NCI-H1436 treated with DMSO at 0.1 percent for 48 hours (cell line): ENCODE measurements at regions not wholly inside any gene's neighbourhood (a gene's known extent, or its start where the extent isn't known, plus 50 kb on each side); places are given as distances from the start of the nearest gene placed in this dataset.
"Not testable (repeated sequence)": the region's sequence is repeated elsewhere in the genome, so short reads cannot be mapped to it uniquely, and the experiment has no call there.

Source experiments
- DNase-seq: peaks from one replicate; lab custom pipeline; 2025; lab: John Stamatoyannopoulos, UW

DNA sequence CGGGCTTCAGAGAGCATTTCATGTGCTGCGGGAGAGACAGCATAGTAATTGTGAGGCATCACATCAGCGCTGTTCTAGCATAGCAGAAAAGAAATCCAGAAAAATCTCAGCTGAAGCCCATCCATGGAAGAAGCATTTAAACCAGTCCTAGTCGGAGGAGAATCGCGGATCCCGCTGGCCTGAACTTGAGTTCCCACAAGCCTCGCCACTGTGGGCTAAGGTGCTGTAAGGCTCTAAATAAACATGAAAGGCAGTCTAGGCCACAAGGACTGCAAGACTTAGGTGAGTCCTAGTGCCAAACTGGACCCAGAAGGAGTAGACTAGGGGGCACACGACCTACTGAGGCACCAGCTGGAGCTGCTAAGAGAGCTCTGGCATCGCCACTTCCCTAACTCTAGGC lies 1225.3 kb upstream of the CHAC2 start:
- DNase-seq = no peak

DNA sequence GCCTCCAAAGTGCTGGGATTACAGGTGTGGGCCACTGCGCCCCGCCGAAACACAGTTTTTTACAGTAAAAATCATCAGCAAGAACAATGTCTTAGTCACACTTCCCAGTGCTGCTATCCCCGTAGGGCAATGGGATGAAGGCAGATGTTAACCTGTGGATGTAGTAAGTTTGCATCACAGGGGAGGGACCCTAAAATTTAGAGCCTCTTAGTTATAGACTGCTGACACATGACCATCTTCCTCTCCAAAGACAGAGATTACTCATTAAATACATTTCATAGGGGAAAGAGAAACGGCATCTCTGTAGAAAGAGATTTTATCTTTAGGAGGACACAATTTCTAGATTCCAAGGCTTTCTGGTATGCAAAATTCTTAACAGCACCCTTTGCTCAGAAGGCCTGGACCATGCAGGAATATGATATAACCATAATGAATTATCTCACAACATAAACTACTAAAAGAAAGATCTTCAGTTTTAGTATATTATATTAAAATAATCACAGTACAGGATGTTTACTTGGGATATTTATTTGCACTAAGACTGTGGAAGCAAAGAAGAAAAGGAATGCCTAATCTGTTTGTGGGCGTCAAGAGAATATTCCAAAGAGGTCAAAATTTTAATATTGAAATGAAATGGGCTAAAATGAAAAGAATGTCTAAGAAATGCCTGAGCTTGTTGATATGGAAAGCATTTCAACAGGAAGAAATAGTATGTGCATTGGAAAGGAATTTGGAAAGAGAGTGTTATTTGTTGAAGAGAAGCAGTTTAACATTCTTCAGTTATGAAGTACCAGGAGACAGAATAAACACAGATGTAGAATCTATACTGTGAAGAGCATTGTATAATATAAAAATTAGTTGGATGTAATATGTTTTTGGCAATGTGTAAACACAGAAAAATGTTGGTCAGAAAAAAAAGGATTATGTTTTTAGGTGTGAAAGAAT lies 1228.3 kb upstream of the CHAC2 start:
- DNase-seq = no peak

DNA sequence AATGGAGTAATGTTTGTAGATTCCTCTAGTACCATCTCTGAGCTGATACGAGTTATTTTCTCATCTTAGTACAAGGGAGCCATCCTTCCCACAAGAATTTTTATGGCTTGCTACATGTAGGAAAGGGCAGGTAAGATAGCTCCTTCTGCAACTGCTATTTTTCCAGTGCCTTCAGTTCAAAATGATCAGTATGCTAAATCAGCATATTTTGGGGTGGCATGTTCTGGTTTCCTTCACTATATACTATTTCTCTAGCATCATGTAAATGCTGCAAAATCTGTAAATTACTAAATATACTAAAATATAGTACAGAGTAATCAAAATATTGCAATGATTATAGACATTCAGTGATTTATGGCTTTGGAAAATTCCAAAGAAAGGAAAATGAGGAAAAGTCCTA lies 1230.0 kb upstream of the CHAC2 start:
- DNase-seq = no peak

DNA sequence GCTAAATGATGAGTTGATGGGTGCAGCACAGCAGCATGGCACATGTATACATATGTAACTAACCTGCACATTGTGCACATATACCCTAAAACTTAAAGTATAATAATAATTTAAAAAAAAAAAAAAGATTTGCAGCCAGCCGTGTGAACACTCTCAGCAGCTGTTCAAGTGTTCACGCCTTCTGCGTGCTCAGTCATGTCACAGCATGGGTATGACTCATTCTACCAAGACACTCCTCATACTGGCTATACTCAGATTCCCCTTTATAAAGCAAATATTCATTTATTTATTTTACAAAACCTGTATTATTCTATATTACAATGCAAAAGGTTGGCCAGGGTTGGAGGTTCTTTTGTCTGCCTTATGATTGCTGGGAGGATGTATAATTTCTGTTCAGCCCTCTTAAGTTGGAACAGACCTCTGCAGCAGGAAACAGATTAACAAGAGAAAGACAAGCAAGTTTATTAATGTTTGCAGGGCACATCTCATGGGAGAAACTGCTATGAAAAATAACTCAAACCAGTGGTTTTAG lies 1230.6 kb upstream of the CHAC2 start:
- DNase-seq = no peak

DNA sequence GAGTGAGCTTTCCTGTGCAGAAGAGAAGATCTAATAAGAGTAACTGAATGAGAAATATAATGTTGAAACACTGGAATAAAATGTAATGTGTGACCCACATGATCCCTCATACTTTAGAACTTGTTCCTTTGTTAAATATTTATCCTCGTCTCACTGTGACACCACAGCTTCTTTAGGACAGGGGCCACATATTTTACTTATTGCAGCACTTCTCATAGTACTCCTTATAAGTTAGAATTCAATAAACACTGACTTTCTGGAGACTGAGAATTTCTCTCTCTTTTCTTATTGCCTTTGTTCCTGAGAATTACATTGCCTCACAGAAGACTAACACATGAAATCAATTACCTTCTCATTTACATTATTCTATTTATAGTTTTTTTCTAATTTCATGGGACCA lies 1234.6 kb upstream of the CHAC2 start:
- DNase-seq = no peak

DNA sequence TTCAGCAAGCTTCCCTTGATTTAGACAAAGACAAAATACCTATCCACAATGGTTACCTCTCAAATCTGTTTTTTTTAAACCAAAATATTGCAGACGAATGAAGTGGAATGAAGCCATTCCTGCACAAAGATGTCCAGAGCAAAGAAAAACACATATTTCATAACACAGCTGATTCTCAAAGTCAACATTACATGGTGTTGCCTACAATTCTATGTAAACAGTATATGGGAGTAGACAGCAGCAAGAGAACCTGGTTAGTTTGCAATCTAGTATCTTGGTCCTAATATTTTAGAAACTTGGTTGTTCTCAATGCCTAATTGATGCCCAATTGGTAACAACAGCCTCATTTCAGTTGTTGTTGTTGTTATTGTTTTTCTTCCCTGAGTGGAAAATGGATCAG lies 1240.9 kb upstream of the CHAC2 start:
- no peak for DNase-seq

DNA sequence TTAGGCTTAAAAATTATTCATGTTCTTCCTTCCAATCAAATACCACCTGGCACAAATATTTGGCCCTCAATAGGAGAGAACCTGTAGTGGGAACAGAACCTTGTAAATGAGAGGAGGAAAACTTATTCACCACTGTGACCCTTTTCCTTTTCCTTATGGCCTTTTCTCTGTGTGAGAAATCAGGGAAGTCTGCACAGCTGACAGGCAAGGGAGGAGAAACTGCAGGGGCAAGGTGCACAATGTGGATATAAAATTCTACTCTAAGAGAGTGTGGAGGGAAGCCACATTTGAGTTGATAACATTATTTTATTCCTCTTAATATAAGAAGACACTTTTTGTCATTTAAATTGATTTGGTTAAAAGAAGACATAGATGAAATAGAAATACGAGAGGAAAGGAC lies 1247.0 kb upstream of the CHAC2 start:
- no peak for DNase-seq

DNA sequence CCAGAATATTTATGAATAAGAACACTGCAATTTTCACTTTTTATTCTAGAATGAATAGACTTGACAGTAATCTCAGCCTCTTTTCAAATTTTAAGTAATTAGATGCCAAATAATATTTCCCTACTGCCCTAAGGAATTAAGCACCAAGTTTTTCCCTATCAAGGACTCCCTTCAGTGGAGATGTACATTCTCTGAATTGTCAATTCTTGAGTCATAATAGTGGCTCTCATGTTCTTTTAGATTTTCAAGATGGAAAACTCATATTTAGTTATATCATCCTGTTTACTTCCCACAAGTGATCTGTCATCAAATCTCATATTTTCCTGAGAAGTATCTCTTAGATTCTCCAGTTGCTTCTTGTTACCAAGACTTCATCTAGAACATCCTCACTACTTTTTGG lies 1248.9 kb upstream of the CHAC2 start:
- DNase-seq = no peak

DNA sequence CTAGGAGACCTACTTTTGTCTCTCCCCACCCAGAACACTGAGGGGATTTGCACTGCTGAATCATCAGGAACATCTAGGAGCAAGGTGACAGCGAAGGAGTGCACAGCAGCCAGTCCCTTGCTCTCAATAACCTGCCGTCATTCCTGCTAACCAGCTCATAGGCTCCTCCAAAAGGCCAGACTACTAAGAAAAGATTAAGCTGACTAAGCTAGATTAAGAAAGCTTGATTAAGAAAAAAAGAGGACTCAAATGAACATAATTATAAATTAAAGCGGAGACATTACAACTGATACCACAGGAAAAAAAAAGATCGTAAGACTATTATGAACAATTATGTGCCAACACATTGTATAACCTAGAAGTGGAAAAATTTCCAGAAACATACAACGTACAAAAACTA lies 1254.8 kb upstream of the CHAC2 start:
- no peak for DNase-seq

DNA sequence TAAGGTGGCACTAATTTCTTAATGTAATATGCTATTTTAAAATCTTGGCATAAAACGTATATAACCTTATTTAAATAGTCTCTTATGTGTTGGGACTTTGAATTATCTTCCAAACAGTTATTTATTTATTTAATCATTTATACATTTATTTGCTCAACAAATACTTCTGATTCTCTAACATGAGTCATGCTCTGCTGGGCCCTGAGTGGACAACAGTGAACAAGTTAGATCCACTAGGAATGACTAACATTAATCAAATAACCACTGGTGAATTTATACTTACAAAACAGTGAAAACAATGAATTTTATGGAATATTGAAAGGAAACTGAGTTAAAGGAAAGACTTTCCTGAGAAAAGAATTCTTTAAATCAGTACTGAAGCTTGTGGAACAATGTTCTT lies 1257.2 kb upstream of the CHAC2 start:
- no peak for DNase-seq

DNA sequence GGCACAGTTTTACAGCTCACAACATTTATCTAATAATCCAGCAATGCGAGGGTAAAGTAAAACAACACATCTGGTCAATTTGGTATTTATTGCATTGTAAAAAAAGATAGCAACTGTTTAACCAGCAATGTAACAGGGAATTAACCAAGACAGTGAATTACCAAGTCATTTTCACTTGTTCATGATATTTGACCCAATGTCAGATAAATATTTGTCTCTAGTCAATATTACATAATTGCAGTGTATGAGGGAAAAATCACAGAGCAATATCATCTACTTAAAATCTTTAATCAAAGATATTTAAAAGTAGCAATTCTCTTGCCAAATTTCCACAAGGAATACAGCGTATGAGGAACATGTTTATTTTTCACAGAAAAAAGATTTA lies 1265.1 kb upstream of the CHAC2 start:
- DNase-seq = no peak

DNA sequence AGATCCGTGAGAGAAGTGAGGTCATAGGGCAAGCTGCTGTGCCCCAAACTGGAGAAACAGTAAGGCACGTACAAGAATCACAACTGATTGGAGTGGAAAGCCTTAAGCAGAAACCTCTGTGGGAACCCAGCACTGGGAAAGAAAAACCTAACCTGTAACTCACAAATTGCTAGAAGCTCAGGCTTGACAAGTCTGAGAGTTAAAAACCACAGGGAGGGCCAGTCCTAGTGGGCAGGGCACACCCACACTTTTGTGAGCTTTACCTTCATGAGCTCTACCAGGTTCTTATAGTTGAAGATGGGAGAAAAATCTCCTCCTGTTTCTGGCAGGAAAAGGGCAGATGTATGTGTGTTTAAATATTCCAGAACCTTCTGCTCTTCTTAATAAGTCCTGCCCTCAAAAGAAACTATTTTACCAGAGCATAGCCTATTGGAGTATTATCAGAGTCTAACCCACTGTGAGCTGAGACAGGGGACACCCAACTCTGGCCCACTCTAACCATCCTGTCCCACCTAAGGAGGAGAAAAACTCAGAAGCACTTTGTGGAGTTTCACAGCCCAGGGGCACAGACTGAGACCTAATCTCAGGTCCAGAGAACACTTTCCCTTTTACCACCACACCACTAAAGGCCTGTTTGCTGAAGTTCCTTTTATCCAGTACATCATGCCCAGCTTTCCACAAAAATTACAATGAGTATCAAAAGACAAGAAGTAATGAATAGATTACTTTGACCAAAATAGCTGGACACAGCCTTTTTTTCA lies 1265.7 kb upstream of the CHAC2 start:
- DNase-seq = no peak

DNA sequence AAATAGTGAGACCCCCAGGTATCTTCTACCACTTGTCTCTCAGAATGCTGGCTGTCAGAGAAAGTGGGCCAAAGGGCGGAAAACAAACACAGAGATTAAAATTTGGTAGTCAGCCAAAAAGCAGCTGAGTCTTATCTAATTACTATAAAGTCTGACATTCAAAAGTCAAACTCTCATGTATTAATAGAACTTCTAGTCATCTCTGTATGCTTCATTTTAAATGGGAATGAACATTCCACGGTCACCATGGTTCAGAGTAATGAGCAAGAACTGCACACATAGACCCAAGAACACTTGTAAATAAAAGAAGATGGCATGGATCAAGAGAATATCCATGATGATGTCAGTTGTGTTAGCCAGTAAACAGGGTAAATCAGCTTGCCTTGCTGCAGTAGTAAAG lies 1267.0 kb upstream of the CHAC2 start:
- no peak for DNase-seq

DNA sequence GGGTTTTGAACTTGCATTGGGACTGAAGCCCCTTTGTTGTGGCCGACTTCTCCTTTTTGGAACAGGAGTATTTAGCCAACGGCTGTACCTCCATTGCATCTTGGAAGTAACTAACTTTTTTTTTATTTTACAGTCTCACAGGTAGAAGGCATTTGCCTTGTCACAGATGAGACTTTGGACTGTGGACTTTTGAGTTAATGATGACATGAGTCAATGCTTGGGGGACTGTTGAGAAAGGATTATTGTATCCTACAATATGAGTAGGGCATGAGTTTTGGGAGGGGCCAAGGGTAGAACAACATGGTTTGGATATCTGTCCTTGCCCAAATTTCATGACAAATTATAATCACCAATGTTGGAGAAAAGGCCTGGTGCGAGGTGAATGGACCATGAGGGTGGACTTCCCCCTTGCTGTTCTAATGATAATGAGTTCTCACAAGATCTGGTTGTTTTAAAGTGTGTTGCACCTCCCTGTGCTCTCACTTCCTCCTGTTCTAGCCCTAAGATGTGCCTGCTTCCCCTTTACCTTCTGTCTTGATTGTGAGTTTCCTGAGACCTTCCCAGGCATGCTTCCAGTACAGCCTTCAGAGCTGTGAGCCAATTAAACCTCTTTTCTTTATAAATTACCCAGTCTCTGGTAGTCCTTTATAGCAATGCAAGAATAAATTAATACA lies 1269.4 kb upstream of the CHAC2 start:
- DNase-seq = no peak

DNA sequence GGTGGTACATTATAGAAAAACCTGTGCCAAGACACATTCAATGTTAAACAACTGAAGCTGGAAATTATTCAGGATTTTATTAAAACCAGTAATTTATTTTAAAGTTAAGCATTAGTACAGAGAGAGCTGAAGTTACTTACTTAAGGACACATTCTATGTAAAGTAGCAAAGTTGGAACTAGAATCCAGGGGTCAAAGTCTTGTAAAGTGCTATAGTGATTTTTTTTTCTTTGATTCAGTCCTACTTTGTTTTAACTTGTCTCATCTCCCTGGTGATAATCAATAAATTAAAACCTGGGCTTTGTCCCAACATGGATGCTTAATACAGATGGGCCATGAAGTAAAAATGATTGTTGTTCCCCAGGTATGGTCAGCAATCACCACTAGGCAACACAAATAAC lies 1271.8 kb upstream of the CHAC2 start:
- no peak for DNase-seq

DNA sequence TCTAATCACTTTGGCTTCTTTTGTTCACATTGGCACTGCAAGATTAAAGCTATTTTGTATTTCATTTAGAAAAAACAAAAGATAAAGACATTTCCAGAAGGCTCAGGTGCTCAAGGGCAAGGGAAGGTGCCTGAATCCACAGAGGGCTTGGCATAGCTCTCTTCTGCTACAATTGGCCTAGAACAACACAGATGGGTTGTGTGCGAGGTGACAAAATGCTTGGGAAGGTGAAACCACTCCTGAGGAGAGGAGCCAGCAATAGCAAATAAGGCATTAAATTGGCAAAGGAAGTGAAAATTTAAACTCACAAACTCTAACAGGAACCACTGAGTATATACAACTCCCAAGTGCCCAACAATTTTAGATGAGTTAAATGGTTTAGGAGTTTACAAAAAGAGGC lies 1290.4 kb upstream of the CHAC2 start:
- DNase-seq = no peak

DNA sequence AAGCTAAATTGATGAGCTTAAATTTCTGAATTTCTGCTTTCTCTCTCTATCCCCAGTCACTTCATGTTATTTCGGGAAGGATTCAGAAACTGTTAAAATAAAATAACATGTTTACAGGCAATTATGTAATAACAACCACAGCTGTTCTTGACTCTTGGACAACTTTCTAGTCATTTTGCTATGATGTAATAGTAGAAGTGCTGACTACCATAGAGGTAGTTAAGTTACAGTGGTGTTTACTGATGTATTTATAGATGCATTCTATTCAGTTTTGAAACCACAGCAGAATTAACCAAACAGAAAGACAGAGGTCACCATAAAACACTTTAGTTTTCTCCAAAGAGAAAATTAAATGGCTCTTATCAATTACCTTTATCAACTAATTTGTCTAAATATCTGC lies 1292.0 kb upstream of the CHAC2 start:
- DNase-seq = no peak

DNA sequence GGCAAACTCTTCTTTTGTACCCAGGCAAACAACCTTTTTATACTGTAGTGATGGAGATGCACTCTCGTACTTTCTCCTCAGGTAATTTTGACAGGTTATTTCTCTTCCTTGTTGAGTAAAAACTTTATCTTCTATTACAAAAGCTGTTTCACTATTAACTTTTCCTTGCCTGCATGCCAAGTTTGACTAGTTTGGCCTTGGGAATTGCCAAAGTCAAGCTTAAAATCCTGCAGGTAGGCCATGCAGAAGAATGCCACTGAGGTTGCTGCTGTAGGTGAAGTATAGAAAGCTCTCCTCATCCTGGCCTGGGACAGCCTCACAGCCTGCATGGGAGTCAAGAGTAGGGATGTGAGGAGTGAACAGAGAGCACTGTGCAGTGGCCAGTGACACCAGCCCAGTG lies 1293.5 kb upstream of the CHAC2 start:
- no peak for DNase-seq

DNA sequence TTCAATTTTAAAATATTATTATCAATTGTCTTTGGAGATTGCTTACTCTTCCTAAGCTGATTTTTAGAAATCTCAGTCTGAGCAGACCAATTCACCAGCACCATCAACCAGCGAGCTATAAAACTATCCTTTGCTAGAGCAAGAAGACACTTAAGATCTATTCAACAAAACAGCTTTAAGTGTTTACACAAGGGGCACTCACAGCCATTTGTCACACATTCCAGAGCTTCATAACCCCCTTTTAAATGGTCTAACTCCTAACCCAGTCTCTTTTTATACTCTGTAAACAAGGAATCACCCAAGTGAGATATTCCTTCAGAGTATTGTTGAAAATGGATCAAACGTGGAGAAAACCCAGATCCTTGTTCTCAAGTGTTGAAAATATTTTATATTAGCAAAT lies 1294.1 kb upstream of the CHAC2 start:
- no peak for DNase-seq

DNA sequence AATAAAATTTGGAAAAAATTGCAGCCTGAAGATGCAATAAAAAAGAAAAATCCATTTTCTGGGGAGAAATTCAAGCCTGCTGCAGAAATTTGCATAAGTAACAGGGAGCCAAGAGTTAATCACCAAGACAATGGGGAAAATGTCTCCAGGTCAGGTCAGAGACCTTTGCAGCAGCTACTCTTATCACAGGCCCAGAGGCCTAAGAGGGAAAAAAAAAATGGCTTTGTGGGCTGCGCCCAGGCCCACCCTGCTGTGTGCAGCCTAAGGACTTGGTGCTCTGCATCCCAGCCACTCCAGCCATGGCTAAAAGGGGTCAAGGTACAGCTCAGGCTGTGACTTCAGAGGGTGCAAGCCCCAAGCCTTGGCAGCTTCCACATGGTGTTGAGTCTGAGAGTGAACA lies 1297.1 kb upstream of the CHAC2 start:
- DNase-seq = not testable (repeated sequence)

DNA sequence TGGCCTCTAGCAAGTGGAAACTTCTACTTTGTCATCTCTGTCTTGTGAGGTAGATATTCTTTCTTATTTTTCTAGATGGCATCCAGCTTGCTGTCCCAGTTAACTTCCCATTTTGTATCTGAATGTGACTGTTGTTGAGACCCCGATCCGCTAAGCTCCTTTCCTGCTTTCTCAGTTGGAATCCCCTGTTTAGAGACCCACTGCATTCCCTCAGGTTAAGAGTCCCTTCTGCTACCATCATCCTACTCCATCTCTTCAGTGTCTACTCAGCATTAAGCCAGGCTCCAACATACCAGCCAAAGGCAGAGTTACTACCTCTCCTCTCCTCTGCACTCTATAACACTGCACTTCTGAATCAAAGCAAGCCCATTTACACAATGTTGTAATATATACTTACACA lies 1300.4 kb upstream of the CHAC2 start:
- no peak for DNase-seq

DNA sequence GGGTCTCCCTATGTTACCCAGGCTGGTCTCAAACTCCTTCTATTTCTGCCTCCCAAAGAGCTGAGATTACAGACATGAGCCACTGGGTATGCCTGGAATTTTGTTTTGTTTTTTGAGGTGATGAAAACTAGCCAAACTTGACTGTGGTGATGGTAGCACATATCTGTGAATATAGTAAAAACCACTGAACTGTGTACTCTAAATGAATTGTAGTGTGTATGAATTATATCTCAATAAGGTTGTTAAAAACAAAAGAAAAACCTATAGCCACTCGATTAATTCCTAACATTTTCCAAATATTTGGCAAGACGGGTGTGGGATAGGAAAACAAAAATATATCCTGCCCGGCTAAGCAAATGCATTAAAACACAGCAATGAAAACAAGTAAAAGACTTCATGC lies 1302.3 kb upstream of the CHAC2 start:
- no peak for DNase-seq

DNA sequence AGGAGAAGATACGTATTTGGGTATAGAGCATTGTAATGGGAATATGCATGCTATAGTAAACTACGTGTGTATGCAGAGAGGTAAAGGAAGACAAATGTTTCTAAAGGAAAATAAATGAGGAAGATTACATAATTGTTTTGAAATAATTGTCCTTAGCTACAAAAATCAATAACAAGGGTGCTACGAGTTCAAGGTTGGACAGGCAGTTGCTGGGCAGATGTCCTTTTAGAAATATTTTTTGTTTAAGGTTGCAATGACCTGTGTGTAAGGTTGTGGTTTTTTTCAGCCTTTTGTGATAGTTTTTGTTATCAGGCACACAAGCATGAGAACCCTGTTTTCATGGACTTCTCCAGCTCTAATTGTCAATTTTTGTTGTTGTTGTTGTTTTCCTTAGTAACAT lies 1304.1 kb upstream of the CHAC2 start:
- DNase-seq = no peak
